ENCODE measurements at regions not wholly inside any gene's neighbourhood (a gene's known extent, or its start where the extent isn't known, plus 50 kb on each side); places are given as distances from the start of the nearest gene placed in this dataset.

DNA sequence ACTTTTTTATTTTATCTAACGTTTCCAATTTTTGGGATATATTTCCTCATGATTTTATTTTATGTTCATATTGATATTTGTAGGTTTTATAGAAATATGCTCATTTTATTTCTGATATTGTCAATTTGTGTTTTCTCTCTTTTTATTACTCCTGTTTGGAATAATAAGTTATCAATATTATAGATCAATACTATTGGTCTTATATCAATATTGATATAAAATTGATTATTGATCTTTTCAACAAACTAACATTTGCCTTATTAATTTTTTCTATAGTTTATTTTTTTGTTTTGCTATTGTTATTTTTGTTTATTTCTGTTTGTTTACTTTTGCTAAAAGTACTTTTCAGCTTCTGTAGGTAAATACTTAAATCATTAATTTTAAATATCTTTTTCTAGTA, 90.8 kb upstream of the CNTN6 start:
- FAIRE-seq: no peak
- no peak for TF ChIP-seq POLR2A (IDR thresholded peaks at IDR 0.05; ENCODE audit: low read depth, low read length)
- no peak for DNase-seq (ENCODE audit: insufficient read length, low spot score)

DNA sequence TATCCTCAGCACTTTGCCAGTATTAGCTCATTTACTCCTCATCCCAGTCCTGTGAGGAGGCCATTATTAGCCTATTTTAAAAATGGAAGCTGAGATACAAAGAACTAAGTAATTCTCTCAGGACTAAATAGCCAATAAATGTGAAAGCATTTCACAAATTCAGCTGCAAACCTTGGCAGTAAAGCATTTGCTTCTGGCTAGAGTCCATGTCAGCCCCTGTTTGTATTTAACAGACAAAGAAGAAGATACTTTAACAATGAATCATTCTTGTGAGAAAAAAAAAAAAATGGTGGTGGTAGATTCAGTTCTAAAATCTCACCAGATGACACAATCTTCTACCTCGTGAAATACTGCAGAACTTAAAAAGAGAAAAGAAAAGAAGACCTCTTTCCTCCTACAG, 85.0 kb upstream of the CNTN6 start:
- TF ChIP-seq POLR2A (IDR thresholded peaks at IDR 0.05; ENCODE audit: low read depth, low read length): no peak
- DNase-seq (ENCODE audit: insufficient read length, low spot score) (no peak), FAIRE-seq (no peak)

DNA sequence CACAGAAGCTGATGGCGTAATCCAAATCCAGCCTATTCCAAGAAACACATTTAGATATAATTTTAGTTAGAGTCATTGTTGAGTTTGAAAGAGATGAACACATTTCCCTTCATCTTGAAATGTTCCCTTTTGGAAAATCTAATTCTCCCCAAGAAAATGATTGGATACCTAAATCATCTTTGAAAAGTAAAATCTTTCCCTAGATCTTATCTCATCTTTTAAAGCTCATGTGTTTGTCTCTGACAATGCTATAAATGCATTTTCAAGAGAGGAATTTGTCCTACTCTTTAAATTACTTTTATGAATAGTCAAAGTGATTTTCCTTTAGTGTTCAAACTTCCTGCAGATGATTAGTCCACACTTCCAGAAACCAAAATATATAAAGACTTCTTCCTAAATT, 82.6 kb upstream of the CNTN6 start:
- no peak for DNase-seq (ENCODE audit: insufficient read length, low spot score)
- no peak for TF ChIP-seq POLR2A (IDR thresholded peaks at IDR 0.05; ENCODE audit: low read depth, low read length)
- FAIRE-seq: no peak

DNA sequence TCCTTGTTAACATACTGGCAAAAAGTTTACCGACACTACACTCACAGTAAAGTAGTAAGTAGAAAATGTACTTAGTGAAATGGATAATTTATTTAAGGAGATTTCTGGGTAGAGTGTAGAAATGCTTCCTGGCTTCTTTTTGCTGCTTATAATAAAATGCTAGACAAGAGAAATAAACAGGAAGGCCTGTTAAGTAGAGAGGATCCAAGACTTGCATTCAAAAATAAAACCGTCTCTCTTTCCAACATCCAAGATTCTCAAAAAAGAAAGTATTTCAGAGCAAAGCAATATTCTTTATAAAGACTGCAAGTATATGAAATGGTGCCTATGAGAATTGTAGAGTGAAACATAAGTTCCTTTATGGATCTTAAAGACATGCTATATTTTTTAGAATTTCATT, 77.0 kb upstream of the CNTN6 start:
- FAIRE-seq: no peak
- TF ChIP-seq POLR2A (IDR thresholded peaks at IDR 0.05; ENCODE audit: low read depth, low read length): no peak
- no peak for DNase-seq (ENCODE audit: insufficient read length, low spot score)

DNA sequence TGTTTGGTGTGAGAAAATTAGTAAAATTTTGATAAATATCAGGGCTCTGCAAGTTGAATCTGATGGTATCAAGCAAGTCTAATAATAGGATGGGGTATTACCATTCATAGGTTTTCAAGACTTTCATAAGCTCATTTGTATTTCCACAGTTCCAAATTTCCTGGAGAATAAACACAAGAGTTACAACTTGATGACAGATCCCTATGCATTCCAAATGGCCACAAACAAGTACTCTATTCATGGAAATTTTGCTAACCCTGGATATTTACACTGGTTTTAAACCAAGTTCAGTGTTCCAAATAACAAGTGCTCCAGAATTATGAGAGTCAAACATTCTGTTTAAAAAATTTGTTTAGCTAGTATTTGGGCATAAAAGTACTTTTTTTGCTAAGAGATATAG, 75.0 kb upstream of the CNTN6 start:
- DNase-seq (ENCODE audit: insufficient read length, low spot score): no peak
- no peak for TF ChIP-seq POLR2A (IDR thresholded peaks at IDR 0.05; ENCODE audit: low read depth, low read length)

DNA sequence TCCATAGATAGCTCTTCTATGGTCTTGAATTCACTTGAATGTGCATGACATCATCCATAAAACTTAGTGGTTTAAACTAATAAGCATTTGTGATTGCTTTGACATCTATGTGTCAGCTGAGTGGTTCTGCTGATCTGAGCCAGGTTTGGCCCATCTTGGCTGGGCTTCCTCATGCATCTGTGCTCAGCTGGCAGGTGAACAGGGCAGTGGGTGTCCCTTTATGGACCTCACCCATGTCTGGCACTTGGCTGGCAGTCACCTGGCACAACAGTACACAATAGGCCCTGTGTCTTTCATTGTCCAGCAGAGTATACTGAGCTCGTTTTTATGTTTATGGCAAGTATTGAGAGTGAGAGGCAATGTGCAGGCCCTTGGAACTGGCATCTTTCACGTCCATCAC, 73.7 kb upstream of the CNTN6 start:
- no peak for FAIRE-seq

More for the DNA sequence above, 75.0 kb upstream of the CNTN6 start:
- FAIRE-seq: no peak

DNA sequence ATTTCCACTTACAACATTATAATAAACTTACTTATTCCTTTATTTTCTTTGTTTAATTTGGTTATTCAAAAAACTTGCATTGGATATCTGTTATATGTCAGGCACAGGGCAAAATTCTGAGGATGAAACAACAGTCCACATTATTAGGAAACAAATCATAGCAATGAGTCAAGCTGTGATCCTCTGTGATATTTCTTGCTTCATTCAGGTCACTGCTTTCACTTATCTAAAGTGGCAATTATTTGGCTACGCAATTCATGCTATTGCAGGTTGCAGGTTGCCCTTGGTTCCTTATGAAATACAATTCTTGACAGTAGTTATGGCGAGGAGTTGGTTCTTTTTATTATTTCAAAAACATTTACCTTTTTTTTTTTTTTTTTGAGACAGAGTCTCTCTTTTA, 66.4 kb upstream of the CNTN6 start:
- no peak for TF ChIP-seq POLR2A (IDR thresholded peaks at IDR 0.05; ENCODE audit: low read depth, low read length)
- DNase-seq (ENCODE audit: insufficient read length, low spot score): no peak
- FAIRE-seq: no peak

More for the DNA sequence above, 73.7 kb upstream of the CNTN6 start:
- DNase-seq (ENCODE audit: insufficient read length, low spot score): no peak
- TF ChIP-seq POLR2A (IDR thresholded peaks at IDR 0.05; ENCODE audit: low read depth, low read length): no peak

DNA sequence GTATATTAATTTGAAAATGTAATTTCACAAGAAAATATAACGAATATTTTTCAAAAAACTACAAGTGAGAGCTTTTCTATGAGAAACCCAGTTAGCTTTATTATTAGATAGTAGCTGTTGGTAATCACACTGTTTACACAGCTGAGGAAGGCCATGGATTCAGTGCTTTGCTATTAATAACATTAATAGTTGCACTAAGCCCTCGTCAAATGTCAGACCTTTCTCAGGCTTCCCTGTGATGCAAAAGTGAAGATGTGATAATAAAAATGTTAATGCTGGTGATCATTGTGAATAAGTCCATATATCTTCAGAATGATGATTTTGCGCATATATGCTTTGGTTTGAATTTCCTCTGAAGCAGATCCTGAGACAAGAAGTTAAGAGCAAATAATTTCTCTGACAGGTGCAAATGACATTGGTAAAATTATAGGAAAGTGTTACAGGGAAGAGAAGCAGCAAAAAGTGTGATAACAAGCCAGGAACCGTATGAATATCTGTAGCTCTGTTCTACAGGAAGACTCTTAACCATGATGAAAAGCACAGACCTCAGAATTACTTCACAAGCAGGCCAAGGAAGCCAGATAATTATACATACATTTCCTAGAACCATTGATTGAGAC, 56.5 kb upstream of the CNTN6 start:
- TF ChIP-seq POLR2A (IDR thresholded peaks at IDR 0.05; ENCODE audit: low read depth, low read length): no peak
- no peak for DNase-seq (ENCODE audit: insufficient read length, low spot score)
- no peak for FAIRE-seq

DNA sequence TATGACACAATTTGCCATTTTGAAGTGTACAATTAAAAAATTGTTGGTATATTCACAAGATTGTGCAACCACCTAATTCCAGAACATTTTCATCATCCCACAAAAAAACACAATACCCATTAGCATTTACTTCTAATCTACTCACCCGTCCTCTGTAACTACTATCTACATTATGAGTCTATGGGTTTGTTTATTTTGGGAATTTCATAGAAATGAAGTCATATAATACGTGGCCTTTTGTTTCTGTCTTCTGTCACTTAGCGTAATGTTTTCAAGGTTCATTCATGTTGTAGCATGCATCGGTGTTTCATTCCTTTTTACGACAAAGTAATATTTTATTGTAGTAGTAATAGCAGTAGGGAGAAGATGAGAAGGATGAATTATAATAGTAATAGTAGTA, 55.2 kb upstream of the CNTN6 start:
- no peak for TF ChIP-seq POLR2A (IDR thresholded peaks at IDR 0.05; ENCODE audit: low read depth, low read length)
- no peak for DNase-seq (ENCODE audit: insufficient read length, low spot score)
- no peak for FAIRE-seq

Data from H54 (cell line).